ENCODE measurements at regions not wholly inside any gene's neighbourhood (a gene's known extent, or its start where the extent isn't known, plus 50 kb on each side); places are given as distances from the start of the nearest gene placed in this dataset.

GRCh38 chr5:56291079-56291643, 58.0 kb upstream of the ANKRD55 start:
- Histone ChIP-seq H3K4me1 (no peaks in the 10 kb centered on the region), H3K9me3 (no peaks in the 10 kb centered on the region), H3K4me3 (no peak overlapping the region), H3K27me3 (no peaks in the 10 kb centered on the region), H3K36me3 (no peaks in the 10 kb centered on the region), H3K27ac (no peak overlapping the region)
- no peak for TF ChIP-seq POLR2A (IDR thresholded peaks at IDR 0.05)
- TF ChIP-seq, protein P1, sequence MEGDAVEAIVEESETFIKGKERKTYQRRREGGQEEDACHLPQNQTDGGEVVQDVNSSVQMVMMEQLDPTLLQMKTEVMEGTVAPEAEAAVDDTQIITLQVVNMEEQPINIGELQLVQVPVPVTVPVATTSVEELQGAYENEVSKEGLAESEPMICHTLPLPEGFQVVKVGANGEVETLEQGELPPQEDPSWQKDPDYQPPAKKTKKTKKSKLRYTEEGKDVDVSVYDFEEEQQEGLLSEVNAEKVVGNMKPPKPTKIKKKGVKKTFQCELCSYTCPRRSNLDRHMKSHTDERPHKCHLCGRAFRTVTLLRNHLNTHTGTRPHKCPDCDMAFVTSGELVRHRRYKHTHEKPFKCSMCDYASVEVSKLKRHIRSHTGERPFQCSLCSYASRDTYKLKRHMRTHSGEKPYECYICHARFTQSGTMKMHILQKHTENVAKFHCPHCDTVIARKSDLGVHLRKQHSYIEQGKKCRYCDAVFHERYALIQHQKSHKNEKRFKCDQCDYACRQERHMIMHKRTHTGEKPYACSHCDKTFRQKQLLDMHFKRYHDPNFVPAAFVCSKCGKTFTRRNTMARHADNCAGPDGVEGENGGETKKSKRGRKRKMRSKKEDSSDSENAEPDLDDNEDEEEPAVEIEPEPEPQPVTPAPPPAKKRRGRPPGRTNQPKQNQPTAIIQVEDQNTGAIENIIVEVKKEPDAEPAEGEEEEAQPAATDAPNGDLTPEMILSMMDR (IDR thresholded peaks at IDR 0.05 in 4 of 5, conservative IDR thresholded peaks at IDR 0.05 in 1 of 5) = no peak
- no peak for DNase-seq
- in situ Hi-C loops (cut with MboI; ENCODE audit: low sequenced_read_pairs in 4 of 4) = no loop called here
- ATAC-seq = no peak
- intact Hi-C loops (cut with DNase I; ENCODE audit: low total_unique reads) = no loop called here

GRCh38 chr5:56290378-56291078, 57.4 kb upstream of the ANKRD55 start:
- H3K4me1 ChIP-seq = no peaks in the 10 kb centered on the region
- intact Hi-C loops (cut with DNase I; ENCODE audit: low total_unique reads) = no loop called here
- H3K36me3 ChIP-seq = no peaks in the 10 kb centered on the region
- in situ Hi-C loops (cut with MboI; ENCODE audit: low sequenced_read_pairs in 4 of 4) = no loop called here
- H3K27me3 ChIP-seq = no peaks in the 10 kb centered on the region
- no peak overlapping the region for H3K27ac ChIP-seq
- ATAC-seq (no peak), DNase-seq (no peak)
- no peaks in the 10 kb centered on the region for H3K9me3 ChIP-seq
- no peak overlapping the region for H3K4me3 ChIP-seq
- TF ChIP-seq, protein P1 (IDR thresholded peaks at IDR 0.05 in 4 of 5, conservative IDR thresholded peaks at IDR 0.05 in 1 of 5) = no peak
- TF ChIP-seq POLR2A (IDR thresholded peaks at IDR 0.05) = no peak

- intact Hi-C loops (cut with DNase I; ENCODE audit: low total_unique reads) = no loop called here
- H3K4me3 ChIP-seq = no peak overlapping the region
- no peak overlapping the region for H3K27ac ChIP-seq
- in situ Hi-C loops (cut with MboI; ENCODE audit: low sequenced_read_pairs in 4 of 4) = no loop called here
- no peaks in the 10 kb centered on the region for H3K9me3 ChIP-seq
- no peaks in the 10 kb centered on the region for H3K4me1 ChIP-seq
- DNase-seq = no peak
- no peaks in the 10 kb centered on the region for H3K36me3 ChIP-seq
- no peak for ATAC-seq
- H3K27me3 ChIP-seq = no peaks in the 10 kb centered on the region
- TF ChIP-seq POLR2A (IDR thresholded peaks at IDR 0.05) = no peak
- TF ChIP-seq, protein P1 (IDR thresholded peaks at IDR 0.05 in 4 of 5, conservative IDR thresholded peaks at IDR 0.05 in 1 of 5) = no peak
Measured at GRCh38 chr5:56289602-56289987, 56.5 kb upstream of the ANKRD55 start.

DNA sequence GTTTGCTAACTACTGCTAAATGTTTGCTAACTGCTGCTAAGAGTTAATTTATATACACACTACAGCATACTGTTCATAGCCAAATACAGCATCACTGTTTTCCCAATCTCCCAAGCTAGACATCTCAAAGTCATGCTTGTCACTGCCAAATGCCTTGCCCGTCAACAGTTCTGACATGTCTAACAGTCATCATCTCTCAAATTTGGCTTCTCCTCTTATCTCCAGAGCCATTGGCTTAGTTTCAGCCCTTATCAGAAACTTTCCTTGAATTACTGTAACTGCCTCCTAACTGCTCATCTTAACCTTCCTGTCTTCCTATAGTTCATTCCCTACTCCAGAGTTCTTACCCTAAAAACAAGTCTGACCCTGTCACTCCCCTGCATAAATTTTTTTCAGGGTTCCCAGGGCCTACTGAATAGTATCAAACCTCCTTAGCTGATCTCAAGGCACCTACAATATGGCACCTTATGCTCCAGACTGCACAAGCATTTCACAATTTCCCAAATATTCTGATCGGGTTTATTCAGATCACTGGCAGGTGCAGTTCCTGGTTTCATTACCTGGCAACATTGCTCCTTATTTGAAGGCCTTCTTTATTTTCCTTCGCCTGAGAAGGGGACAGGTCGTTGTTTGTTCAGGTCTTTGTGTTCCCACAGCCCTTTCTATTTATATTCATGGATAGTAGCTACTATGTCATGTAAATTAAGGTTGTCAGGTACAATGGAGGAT, 55.9 kb upstream of the ANKRD55 start:
- H3K36me3 ChIP-seq = no peaks in the 10 kb centered on the region
- H3K27me3 ChIP-seq = no peaks in the 10 kb centered on the region
- intact Hi-C loops (cut with DNase I; ENCODE audit: low total_unique reads) = no loop called here
- no peak overlapping the region for H3K27ac ChIP-seq
- no peak overlapping the region for H3K4me3 ChIP-seq
- TF ChIP-seq, protein P1 (IDR thresholded peaks at IDR 0.05 in 4 of 5, conservative IDR thresholded peaks at IDR 0.05 in 1 of 5) = no peak
- no peak for TF ChIP-seq POLR2A (IDR thresholded peaks at IDR 0.05)
- in situ Hi-C loops (cut with MboI; ENCODE audit: low sequenced_read_pairs in 4 of 4) = no loop called here
- no peak for DNase-seq
- no peaks in the 10 kb centered on the region for H3K4me1 ChIP-seq
- no peak for ATAC-seq
- H3K9me3 ChIP-seq = no peaks in the 10 kb centered on the region

All from gastrocnemius medialis (tissue), 4 donors.